ENCODE measurements at regions not wholly inside any gene's neighbourhood (a gene's known extent, or its start where the extent isn't known, plus 50 kb on each side); places are given as distances from the start of the nearest gene placed in this dataset.

GRCh38 chr6:156600678-156601077 lies 176.5 kb upstream of the ARID1B start:
- TF ChIP-seq EZH2 (optimal IDR thresholded peaks at IDR 0.05; ENCODE audit: low read depth, low read length) (no peak), EZH2phosphoT487 (IDR thresholded peaks at IDR 0.05; ENCODE audit: low read length) (no peak)
- TF ChIP-seq, protein P1, sequence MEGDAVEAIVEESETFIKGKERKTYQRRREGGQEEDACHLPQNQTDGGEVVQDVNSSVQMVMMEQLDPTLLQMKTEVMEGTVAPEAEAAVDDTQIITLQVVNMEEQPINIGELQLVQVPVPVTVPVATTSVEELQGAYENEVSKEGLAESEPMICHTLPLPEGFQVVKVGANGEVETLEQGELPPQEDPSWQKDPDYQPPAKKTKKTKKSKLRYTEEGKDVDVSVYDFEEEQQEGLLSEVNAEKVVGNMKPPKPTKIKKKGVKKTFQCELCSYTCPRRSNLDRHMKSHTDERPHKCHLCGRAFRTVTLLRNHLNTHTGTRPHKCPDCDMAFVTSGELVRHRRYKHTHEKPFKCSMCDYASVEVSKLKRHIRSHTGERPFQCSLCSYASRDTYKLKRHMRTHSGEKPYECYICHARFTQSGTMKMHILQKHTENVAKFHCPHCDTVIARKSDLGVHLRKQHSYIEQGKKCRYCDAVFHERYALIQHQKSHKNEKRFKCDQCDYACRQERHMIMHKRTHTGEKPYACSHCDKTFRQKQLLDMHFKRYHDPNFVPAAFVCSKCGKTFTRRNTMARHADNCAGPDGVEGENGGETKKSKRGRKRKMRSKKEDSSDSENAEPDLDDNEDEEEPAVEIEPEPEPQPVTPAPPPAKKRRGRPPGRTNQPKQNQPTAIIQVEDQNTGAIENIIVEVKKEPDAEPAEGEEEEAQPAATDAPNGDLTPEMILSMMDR (IDR thresholded peaks at IDR 0.05; ENCODE audit: low read length) = no peak
- H3K27ac ChIP-seq (ENCODE audit: low read length) = no peak overlapping the region
- no peaks in the 10 kb centered on the region for H3K79me2 ChIP-seq (ENCODE audit: low read length)
- no peak overlapping the region for H3K9ac ChIP-seq (ENCODE audit: low read length)
- H3K36me3 ChIP-seq (replicated peaks; ENCODE audit: insufficient read depth, low read length) = no peaks in the 10 kb centered on the region
- 0 out of 2 replicates have a peak, but pooled peaks cover 5% of the 10 kb centered on the region for H3K4me1 ChIP-seq (ENCODE audit: low read length)
- no peaks in the 10 kb centered on the region for H3K9me3 ChIP-seq (replicated peaks; ENCODE audit: insufficient read depth, low read length)
- H2AFZ ChIP-seq (ENCODE audit: low read length) = no peak overlapping the region
- H3K27me3 ChIP-seq (replicated peaks; ENCODE audit: insufficient read depth, low read length) = no peaks in the 10 kb centered on the region
- no peak overlapping the region for H3K4me2 ChIP-seq (ENCODE audit: low read depth, low read length)
- no peaks in the 10 kb centered on the region for H4K20me1 ChIP-seq (ENCODE audit: insufficient read depth, low read length)
- peaks cover 4% of the 10 kb centered on the region; the same call in 1 of the 2 replicates for H3F3A ChIP-seq (ENCODE audit: insufficient read depth, low read length)
- H3K4me3 ChIP-seq (ENCODE audit: low read length) = no peak overlapping the region
- H3K9me2 ChIP-seq (replicated peaks; ENCODE audit: insufficient read depth, low read length) = no peaks in the 10 kb centered on the region
- DNase-seq = no peak

- no peaks in the 10 kb centered on the region for H3K36me3 ChIP-seq (replicated peaks; ENCODE audit: insufficient read depth, low read length)
- DNase-seq = no peak
- H3F3A ChIP-seq (ENCODE audit: insufficient read depth, low read length) = peaks cover 4% of the 10 kb centered on the region; the same call in 1 of the 2 replicates
- H3K79me2 ChIP-seq (ENCODE audit: low read length) = no peaks in the 10 kb centered on the region
- no peak overlapping the region for H3K9ac ChIP-seq (ENCODE audit: low read length)
- H3K9me3 ChIP-seq (replicated peaks; ENCODE audit: insufficient read depth, low read length) = no peaks in the 10 kb centered on the region
- TF ChIP-seq, protein P1 (IDR thresholded peaks at IDR 0.05; ENCODE audit: low read length) = no peak
- TF ChIP-seq EZH2phosphoT487 (IDR thresholded peaks at IDR 0.05; ENCODE audit: low read length) = no peak
- TF ChIP-seq EZH2 (optimal IDR thresholded peaks at IDR 0.05; ENCODE audit: low read depth, low read length) = no peak
- 0 out of 2 replicates have a peak, but pooled peaks cover 5% of the 10 kb centered on the region for H3K4me1 ChIP-seq (ENCODE audit: low read length)
- H3K9me2 ChIP-seq (replicated peaks; ENCODE audit: insufficient read depth, low read length) = no peaks in the 10 kb centered on the region
- no peak overlapping the region for H3K4me2 ChIP-seq (ENCODE audit: low read depth, low read length)
- H3K27me3 ChIP-seq (replicated peaks; ENCODE audit: insufficient read depth, low read length) = no peaks in the 10 kb centered on the region
- no peak overlapping the region for H2AFZ ChIP-seq (ENCODE audit: low read length)
- no peak overlapping the region for H3K4me3 ChIP-seq (ENCODE audit: low read length)
- no peaks in the 10 kb centered on the region for H4K20me1 ChIP-seq (ENCODE audit: insufficient read depth, low read length)
- no peak overlapping the region for H3K27ac ChIP-seq (ENCODE audit: low read length)
Measured at GRCh38 chr6:156599978-156600590, 177.1 kb upstream of the ARID1B start.

GRCh38 chr6:156599366-156599765 lies 177.8 kb upstream of the ARID1B start:
- Histone ChIP-seq H3K4me1 (ENCODE audit: low read length) (0 out of 2 replicates have a peak, but pooled peaks cover 5% of the 10 kb centered on the region), H3K9me3 (replicated peaks; ENCODE audit: insufficient read depth, low read length) (no peaks in the 10 kb centered on the region), H3K36me3 (replicated peaks; ENCODE audit: insufficient read depth, low read length) (no peaks in the 10 kb centered on the region), H3K9me2 (replicated peaks; ENCODE audit: insufficient read depth, low read length) (no peaks in the 10 kb centered on the region), H3K27me3 (replicated peaks; ENCODE audit: insufficient read depth, low read length) (no peaks in the 10 kb centered on the region), H3K4me3 (ENCODE audit: low read length) (no peak overlapping the region), H2AFZ (ENCODE audit: low read length) (no peak overlapping the region), H3K4me2 (ENCODE audit: low read depth, low read length) (no peak overlapping the region), H3K9ac (ENCODE audit: low read length) (no peak overlapping the region), H4K20me1 (ENCODE audit: insufficient read depth, low read length) (no peaks in the 10 kb centered on the region), H3K27ac (ENCODE audit: low read length) (no peak overlapping the region), H3K79me2 (ENCODE audit: low read length) (no peaks in the 10 kb centered on the region), H3F3A (ENCODE audit: insufficient read depth, low read length) (peaks cover 4% of the 10 kb centered on the region; the same call in 1 of the 2 replicates)
- no peak for DNase-seq
- TF ChIP-seq, protein P1 (IDR thresholded peaks at IDR 0.05; ENCODE audit: low read length) = no peak
- no peak for TF ChIP-seq EZH2 (optimal IDR thresholded peaks at IDR 0.05; ENCODE audit: low read depth, low read length)
- no peak for TF ChIP-seq EZH2phosphoT487 (IDR thresholded peaks at IDR 0.05; ENCODE audit: low read length)
